H1 (cell line): ENCODE measurements at regions not wholly inside any gene's neighbourhood (a gene's known extent, or its start where the extent isn't known, plus 50 kb on each side); places are given as distances from the start of the nearest gene placed in this dataset. TPM values are rescaled to one million over a fixed set of nuclear protein-coding genes. Genes with fewer than 3 reads are reported as not detected.

Experiments used
- microRNA counts: library from miRNA; unstranded; fragments of <30 nt; microRNA quantifications from one replicate; lab custom pipeline; 2015
- microRNA-seq, 2 experiments: library from miRNA; unstranded; fragments of <30 nt; microRNA quantifications; one replicate each; pipeline versions ENCODE4 to v1.2.0, GENCODE V29; 2016 to 2020; ENCODE audit warnings: borderline microRNAs expressed in 2 of 2, borderline number of aligned reads in 2 of 2, borderline replicate concordance in 1 of 2
- small RNA-seq: library from polyadenylated mRNA; stranded (forward); fragments of <200 nt; extraction: miRNeasy Mini kit (QIAGEN cat#:217004); gene quantifications from one replicate; pipeline ENCODE3, GENCODE V24; 2013; ENCODE audit not compliant: insufficient read depth

MicroRNA genes in the stretch of these regions (microRNA counts, 767-probe panel; counts per million panel counts)
- 879 counts per million, percentile 95 among the panel's probes with 10 or more counts for microRNA hsa-miR-1261 (lab: Ali Mortazavi, UCI)

Small RNAs in the stretch of these regions (microRNA-seq; reads per million reads assigned to microRNA genes)
- gene MIR1261 (0 reads per million in 2 experiments), gene MIR4490 (0 reads per million in 2 experiments)

Small RNAs in the stretch of these regions (small RNA-seq; reads per million reads assigned to genes)
- gene AP001002.3 (not detected), gene MIR1261 (not detected), gene MIR4490 (not detected)
